NCI-H526 (cell line): ENCODE measurements at regions not wholly inside any gene's neighbourhood (a gene's known extent, or its start where the extent isn't known, plus 50 kb on each side); places are given as distances from the start of the nearest gene placed in this dataset.

Experiments used
- DNase-seq, 2 experiments: peaks; one replicate each; lab custom pipeline; 2025; lab: John Stamatoyannopoulos, UW

- DNase-seq: peak in 1 of 2 experiments; percentile 22
These were observed 65.6 kb upstream of the KDM7A start for GRCh38 chr7:140242057-140243031.

GRCh38 chr7:140239653-140239935 lies 62.8 kb upstream of the KDM7A start:
- DNase-seq: peak in 1 of 2 experiments; percentile 47

- peak in 1 of 2 experiments; percentile 65 for DNase-seq
These were observed 62.2 kb upstream of the KDM7A start for GRCh38 chr7:140238778-140239652.

- DNase-seq: no peak
These were observed 60.6 kb upstream of the KDM7A start for GRCh38 chr7:140237390-140237789.

- no peak for DNase-seq
These were observed 59.8 kb upstream of the KDM7A start for GRCh38 chr7:140236626-140237025.

- no peak for DNase-seq
These were observed 58.3 kb upstream of the KDM7A start for GRCh38 chr7:140235114-140235513.

GRCh38 chr7:140232957-140233917 lies 56.5 kb upstream of the KDM7A start:
- DNase-seq: no peak

GRCh38 chr7:140231771-140232491 lies 55.1 kb upstream of the KDM7A start:
- peak; percentile 62 to 77 for DNase-seq

GRCh38 chr7:140230861-140231770 lies 54.3 kb upstream of the KDM7A start:
- DNase-seq: peak; percentile 93 to 97

- DNase-seq: peak in 1 of 2 experiments; percentile 45
These were observed 53.7 kb upstream of the KDM7A start for GRCh38 chr7:140230516-140230860.

GRCh38 chr7:140229591-140230515 lies 53.1 kb upstream of the KDM7A start:
- DNase-seq: peak in 1 of 2 experiments; percentile 45

GRCh38 chr7:140229101-140229525 lies 52.3 kb upstream of the KDM7A start:
- no peak for DNase-seq
